ENCODE measurements at regions not wholly inside any gene's neighbourhood (a gene's known extent, or its start where the extent isn't known, plus 50 kb on each side); places are given as distances from the start of the nearest gene placed in this dataset.

GRCh38 chr2:128754246-128754724 lies 435.6 kb upstream of the HS6ST1 start:
- no peak for DNase-seq (ENCODE audit: extremely low read depth in 1 of 2, low read depth in 1 of 2)

DNA sequence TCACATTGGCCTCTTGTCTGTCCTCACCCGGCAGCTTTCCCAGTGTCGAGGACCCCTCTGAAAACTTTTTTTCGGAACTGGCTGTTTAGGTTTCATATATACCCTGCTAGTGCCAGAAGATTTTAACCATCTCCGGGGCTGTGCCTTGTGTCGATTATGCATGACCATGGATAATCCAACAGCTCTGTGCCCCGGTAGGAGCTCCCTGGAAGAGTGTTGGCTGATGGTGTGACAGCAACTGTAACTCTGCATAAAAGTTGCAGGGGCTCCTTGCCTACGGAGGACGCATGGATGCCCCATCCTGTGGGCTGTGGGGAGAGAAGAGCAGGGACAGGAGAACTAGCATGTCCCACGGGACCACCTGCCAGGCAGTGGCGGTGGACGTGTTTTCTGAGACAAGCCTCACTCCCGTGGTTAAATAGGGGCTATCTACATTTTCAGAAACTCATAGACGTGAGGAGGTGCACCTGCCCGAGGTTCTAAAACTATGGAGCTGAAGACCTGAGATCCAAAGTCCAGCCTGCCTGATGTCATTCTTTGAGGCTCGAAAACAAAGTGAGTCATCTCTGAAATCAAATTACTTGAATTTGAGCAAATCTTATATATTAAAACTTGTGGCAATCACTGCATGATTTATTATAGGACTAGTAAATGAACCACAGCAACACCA lies 437.2 kb upstream of the HS6ST1 start:
- no peak for DNase-seq (ENCODE audit: extremely low read depth in 1 of 2, low read depth in 1 of 2)

- DNase-seq (ENCODE audit: extremely low read depth in 1 of 2, low read depth in 1 of 2): no peak
Observed at GRCh38 chr2:128756365-128756717, 437.7 kb upstream of the HS6ST1 start.

- DNase-seq (ENCODE audit: extremely low read depth in 1 of 2, low read depth in 1 of 2): no peak
Observed at GRCh38 chr2:128765811-128766210, 447.1 kb upstream of the HS6ST1 start.

DNA sequence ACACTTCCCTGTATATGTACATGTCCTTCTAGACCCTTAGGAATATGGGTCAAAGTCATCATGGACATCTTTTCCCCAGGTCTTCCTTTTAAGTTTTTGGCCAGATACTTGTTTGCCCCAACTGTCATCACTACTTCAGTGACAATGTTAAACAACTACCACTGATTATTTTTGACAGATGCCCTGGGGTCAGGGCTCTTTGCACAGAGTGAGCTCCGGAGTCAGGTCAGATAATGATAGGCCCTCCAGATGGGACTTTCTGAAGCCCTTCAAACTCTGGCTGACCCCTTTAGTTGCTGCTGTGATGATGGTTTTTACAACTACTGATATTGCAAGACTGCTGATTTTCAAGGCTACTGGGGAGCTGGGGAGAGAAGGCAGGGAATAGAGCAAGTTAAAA lies 449.4 kb upstream of the HS6ST1 start:
- no peak for DNase-seq (ENCODE audit: extremely low read depth in 1 of 2, low read depth in 1 of 2)

GRCh38 chr2:128769457-128770142 lies 450.9 kb upstream of the HS6ST1 start:
- DNase-seq (ENCODE audit: extremely low read depth in 1 of 2, low read depth in 1 of 2): no peak

DNA sequence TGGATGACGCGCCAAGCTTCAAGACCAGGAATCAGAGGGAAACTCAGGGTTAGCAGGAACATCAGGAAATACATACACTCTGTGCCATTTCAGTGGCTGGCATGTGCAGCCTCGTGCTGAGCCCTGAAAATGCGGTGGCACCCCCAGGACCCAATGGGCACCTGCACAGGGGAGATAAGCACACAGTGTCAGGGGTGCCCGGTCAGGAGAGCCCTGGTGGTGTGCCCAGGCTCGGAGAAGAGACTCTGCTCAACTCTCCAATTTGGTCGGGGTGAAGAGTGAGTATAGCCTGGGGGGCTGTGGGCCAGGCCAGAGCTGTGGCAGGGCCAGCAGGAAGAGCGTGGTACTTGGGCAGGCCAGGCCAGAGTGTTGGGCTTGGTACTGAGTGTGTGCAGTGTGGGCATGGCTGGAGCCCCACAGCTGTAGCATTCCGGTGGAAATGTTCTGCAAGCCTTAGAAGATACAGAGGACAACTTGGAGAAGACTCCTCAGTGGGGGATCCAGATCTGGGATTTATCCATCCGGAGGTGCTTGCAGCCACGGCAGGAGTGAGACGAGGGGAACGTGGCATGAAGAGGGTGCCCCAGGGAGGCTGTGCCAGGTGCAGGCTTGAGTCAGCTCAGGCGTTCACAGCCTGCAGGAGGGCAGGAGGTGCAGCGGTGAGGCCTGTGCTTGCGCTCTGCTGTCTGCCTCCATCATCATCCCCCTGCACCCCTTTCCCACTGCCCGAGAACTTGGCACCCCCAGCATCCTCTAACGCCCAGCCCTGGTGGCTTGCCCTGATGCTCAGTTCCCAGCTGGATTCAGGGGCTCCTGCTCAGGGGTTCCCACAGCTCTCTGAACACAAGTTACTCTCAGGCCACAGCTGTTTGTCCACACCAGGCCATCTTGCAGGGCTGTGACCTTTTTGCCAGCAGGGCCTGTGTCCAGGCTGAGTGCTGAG lies 451.7 kb upstream of the HS6ST1 start:
- no peak for DNase-seq (ENCODE audit: extremely low read depth in 1 of 2, low read depth in 1 of 2)

- DNase-seq (ENCODE audit: extremely low read depth in 1 of 2, low read depth in 1 of 2): no peak
Observed at GRCh38 chr2:128771401-128771800, 452.7 kb upstream of the HS6ST1 start.

DNA sequence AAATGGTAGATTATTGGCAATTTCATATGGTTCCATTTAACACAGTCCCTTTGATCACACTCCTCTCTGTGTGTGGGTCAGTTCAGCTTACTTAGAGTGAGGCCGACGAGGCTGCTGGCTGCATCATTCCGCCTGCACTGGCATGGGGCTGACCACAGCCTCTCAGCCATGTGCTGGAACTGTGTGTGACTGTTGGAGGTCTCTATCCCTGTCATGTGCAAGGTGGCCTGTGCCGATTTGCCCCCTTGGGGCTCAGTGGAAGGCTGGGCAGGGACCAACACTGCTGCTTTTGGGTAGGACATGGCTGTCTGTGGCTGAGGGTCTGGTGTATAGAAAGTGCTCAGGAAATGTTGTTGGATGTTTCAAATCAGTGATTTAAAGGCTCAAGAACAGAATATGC lies 454.0 kb upstream of the HS6ST1 start:
- no peak for DNase-seq (ENCODE audit: extremely low read depth in 1 of 2, low read depth in 1 of 2)

DNA sequence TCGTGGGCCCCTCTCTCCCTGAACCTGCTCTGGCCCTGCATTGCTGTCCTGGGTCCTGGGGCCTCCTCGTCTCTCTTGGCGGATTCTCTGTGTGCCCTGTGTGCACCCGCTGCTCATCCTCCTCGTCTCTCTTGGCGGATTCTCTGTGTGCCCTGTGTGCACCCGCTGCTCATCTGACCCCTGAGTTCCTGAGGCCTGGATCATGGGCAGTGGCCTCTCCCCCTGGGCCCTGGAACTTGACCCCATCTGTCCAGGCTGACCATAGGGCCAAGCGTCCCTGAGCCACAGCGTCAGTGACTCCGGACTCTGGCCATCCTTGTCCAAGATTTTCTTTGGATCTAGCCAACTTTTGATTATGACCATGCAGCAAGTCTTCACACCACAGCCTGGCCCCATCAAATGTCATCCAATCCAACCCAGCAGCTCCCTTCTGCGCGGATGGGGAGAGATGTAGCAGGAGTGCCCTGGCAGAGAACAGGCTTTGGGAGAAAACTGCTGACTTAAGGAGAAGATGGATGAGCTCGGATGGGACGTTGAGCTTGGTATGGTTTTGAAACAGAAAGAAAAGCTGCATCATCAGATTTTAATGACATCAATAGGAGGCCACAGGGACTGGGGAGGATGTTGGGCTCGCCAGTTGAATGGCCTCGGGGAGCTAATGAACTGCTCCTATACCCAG lies 455.1 kb upstream of the HS6ST1 start:
- no peak for DNase-seq (ENCODE audit: extremely low read depth in 1 of 2, low read depth in 1 of 2)

DNA sequence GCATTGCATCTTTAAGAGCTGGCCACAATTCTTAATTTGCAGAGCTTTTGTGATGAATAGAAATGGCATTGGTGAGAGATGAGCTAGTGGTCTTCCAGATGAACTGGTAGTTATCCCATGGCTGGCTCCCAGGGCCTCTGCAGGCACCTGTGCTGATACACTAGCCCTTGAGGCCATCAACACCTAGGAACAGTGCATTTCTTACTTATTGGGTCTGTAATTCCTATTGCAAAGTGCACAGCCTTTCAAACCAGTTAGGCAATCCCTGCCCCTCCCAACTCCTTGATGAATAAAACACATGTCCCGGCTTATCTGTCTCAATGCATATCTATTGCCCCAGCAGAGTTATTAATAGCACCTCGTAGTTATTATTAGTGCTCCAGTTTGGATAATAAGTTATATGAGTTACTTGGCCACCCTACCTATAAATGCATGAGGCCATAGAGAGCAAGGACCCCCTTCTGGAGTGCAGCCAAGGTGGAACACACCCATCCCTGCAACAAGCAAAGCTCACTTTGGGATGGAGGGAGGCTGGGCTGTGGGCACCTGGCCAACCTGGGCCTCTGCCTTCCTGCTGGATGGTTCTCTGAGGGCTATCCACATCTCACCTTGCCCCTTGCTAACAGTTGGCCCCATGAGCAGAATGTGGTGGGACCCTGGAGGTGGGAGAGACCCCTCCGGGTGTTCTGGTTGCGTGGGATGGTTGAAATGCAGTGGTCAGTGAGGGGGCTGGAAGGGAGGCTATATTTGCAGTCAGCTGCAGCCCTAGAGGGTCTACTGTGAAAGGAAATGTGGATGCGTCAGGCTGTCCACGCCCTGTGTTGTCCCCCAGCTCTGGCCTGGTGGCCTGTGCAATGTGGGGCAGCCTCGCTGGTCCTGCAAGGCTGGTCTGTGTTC lies 455.9 kb upstream of the HS6ST1 start:
- no peak for DNase-seq (ENCODE audit: extremely low read depth in 1 of 2, low read depth in 1 of 2)

- no peak for DNase-seq (ENCODE audit: extremely low read depth in 1 of 2, low read depth in 1 of 2)
Observed at GRCh38 chr2:128775217-128775913, 456.7 kb upstream of the HS6ST1 start.

DNA sequence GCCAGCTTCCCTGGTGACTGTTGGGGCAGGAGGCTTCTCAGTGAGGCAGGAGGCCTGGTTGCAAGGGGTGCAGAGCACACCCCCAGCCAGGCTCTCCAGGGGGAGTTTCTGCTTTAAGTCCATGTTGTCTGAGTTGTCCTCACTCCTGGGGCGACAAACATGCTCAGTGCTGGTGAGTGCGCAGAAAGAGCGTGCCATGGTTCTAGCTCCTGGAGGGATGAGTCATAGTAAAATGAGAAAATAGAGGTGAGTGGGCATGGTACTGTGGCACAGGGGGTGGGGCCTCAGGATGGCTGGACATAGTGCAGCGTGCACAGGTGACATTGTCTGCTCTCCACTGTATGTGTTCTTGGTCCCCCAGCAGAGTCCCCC lies 457.2 kb upstream of the HS6ST1 start:
- no peak for DNase-seq (ENCODE audit: extremely low read depth in 1 of 2, low read depth in 1 of 2)

GRCh38 chr2:128776461-128777195 lies 458.0 kb upstream of the HS6ST1 start:
- DNase-seq (ENCODE audit: extremely low read depth in 1 of 2, low read depth in 1 of 2): no peak

- DNase-seq (ENCODE audit: extremely low read depth in 1 of 2, low read depth in 1 of 2): no peak
Observed at GRCh38 chr2:128777196-128778035, 458.7 kb upstream of the HS6ST1 start.

DNA sequence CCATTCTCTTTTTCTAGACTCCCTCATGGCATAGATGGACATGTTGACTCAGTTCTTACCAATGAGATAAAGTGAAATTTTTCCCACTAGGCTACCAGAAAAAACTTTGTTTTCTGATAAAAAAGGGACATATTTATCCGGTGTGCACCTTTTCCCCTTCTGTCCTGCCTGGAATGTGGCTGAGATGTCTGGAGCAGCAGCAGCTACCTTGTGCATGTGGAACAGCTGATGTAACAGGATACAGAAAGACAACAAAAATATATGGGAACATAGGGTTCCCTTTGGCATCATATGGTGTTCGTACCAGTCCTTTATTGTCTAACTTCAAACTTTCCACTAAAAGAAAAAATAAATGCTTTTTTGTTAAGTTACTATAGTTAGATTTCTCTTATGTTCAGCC lies 460.2 kb upstream of the HS6ST1 start:
- no peak for DNase-seq (ENCODE audit: extremely low read depth in 1 of 2, low read depth in 1 of 2)

DNA sequence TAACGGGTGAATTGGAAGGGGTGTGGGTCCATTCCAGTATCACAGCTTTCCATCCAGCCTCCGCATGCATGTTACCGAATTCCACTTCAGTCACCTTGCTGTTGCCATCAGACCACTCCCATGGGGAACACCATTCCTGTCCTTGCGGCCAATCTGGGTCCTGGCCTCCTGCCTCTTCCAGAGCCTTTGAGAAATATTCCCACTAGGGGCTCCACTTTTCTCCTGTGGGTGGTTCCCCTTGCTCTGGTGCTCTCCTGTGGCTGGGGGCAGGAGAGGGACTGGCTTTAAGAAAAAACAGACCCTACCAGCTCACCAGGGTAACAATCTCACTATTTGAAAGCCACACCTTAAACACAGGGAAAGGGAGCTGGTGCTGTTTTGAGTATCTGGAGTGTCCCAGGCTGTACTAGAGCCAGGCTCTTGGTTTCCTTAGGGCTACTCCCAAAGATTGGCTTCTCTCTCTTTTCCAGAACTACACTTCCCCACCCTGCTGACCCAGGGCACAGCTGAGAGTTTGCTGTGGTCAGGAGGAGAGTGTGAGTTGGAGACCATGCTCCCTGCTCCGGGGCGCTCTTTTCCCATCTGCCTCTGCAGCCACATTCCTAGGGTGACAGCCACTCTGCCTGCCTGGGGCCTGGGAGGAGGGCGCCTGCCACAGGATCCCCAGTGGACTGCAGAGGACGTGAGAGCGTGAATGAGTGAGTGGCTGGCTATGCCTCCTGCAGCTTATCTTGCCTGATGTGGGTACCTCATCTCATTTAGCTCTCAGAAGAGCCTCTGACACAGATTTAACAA lies 460.8 kb upstream of the HS6ST1 start:
- no peak for DNase-seq (ENCODE audit: extremely low read depth in 1 of 2, low read depth in 1 of 2)

Data from stimulated activated CD8-positive, alpha-beta memory T cell treated with anti-CD3 and anti-CD28 coated beads, Interleukin-7, amount 100 ng/mL, for 48 hours (primary cell).